C1 segment of cervical spinal cord (tissue), 14 donors: ENCODE measurements at regions not wholly inside any gene's neighbourhood (a gene's known extent, or its start where the extent isn't known, plus 50 kb on each side); places are given as distances from the start of the nearest gene placed in this dataset.
"Not testable (repeated sequence)": the region's sequence is repeated elsewhere in the genome, so short reads cannot be mapped to it uniquely, and the experiment has no call there.

Source experiments
- DNase-seq, 14 donors: peaks; one replicate each; lab custom pipeline; 2025; lab: John Stamatoyannopoulos, UW

- DNase-seq, result no peak
Observed at GRCh38 chr12:17108877-17109541, 503.0 kb upstream of the LMO3 start.

- DNase-seq, result no peak
Observed at GRCh38 chr12:17104801-17105200, 498.8 kb upstream of the LMO3 start.

GRCh38 chr12:17097674-17098073, 491.7 kb upstream of the LMO3 start:
- DNase-seq, result peak in 1 of 14 donors; percentile 0

GRCh38 chr12:17084831-17085230, 478.9 kb upstream of the LMO3 start:
- no peak for DNase-seq

GRCh38 chr12:17079251-17079909, 473.4 kb upstream of the LMO3 start:
- no peak for DNase-seq

GRCh38 chr12:17077594-17077993, 471.6 kb upstream of the LMO3 start:
- no peak for DNase-seq

GRCh38 chr12:17076811-17077210, 470.8 kb upstream of the LMO3 start:
- no peak for DNase-seq

GRCh38 chr12:17076028-17076744, 470.2 kb upstream of the LMO3 start:
- no peak for DNase-seq

- no peak for DNase-seq
Observed at GRCh38 chr12:17064834-17065233, 458.9 kb upstream of the LMO3 start.

- DNase-seq, result no peak
Observed at GRCh38 chr12:17062267-17063036, 456.5 kb upstream of the LMO3 start.

GRCh38 chr12:17060260-17060659, 454.3 kb upstream of the LMO3 start:
- DNase-seq, result no peak

- DNase-seq, result no peak
Observed at GRCh38 chr12:17056546-17056945, 450.6 kb upstream of the LMO3 start.

GRCh38 chr12:17038923-17039322, 433.0 kb upstream of the LMO3 start:
- DNase-seq, result no peak

- DNase-seq, result no peak
Observed at GRCh38 chr12:17035372-17035771, 429.4 kb upstream of the LMO3 start.

GRCh38 chr12:17030338-17030737, 424.4 kb upstream of the LMO3 start:
- no peak for DNase-seq

GRCh38 chr12:17028348-17028747, 422.4 kb upstream of the LMO3 start:
- DNase-seq, result no peak

GRCh38 chr12:17025424-17025823, 419.5 kb upstream of the LMO3 start:
- not testable (repeated sequence) for DNase-seq

- no peak for DNase-seq
Observed at GRCh38 chr12:17020765-17021164, 414.8 kb upstream of the LMO3 start.

- DNase-seq, result no peak
Observed at GRCh38 chr12:17017402-17017801, 411.4 kb upstream of the LMO3 start.

GRCh38 chr12:17016116-17016864, 410.3 kb upstream of the LMO3 start:
- no peak for DNase-seq

- DNase-seq, result no peak
Observed at GRCh38 chr12:17015501-17015900, 409.5 kb upstream of the LMO3 start.
